GM19043 (cell line): ENCODE measurements at regions not wholly inside any gene's neighbourhood (a gene's known extent, or its start where the extent isn't known, plus 50 kb on each side); places are given as distances from the start of the nearest gene placed in this dataset.
"Not testable (repeated sequence)": the region's sequence is repeated elsewhere in the genome, so short reads cannot be mapped to it uniquely, and the experiment has no call there.

Experiments used
- ATAC-seq: cut with Tn5 transposase; IDR thresholded peaks from one replicate; pipeline ENCODE4 v1.9.1; 2021; ENCODE audit warnings: low read depth; ENCODE audit not compliant: unreplicated experiment

GRCh38 chr9:117936185-117937130 is 232.3 kb downstream of the TLR4 start:
- peak; percentile 100 for ATAC-seq

GRCh38 chr9:117938086-117938485 is 233.9 kb downstream of the TLR4 start:
- ATAC-seq = no peak

- no peak for ATAC-seq
Observed at GRCh38 chr9:117938896-117939295, 234.7 kb downstream of the TLR4 start.

GRCh38 chr9:117944750-117945149 is 240.5 kb downstream of the TLR4 start:
- ATAC-seq = not testable (repeated sequence)

GRCh38 chr9:117945286-117945685 is 241.1 kb downstream of the TLR4 start:
- ATAC-seq = no peak

- no peak for ATAC-seq
Observed at GRCh38 chr9:117951127-117951526, 246.9 kb downstream of the TLR4 start.

GRCh38 chr9:117952581-117952980 is 248.4 kb downstream of the TLR4 start:
- no peak for ATAC-seq

- ATAC-seq = no peak
Observed at GRCh38 chr9:117957267-117957666, 253.1 kb downstream of the TLR4 start.

- no peak for ATAC-seq
Observed at GRCh38 chr9:117958726-117959125, 254.5 kb downstream of the TLR4 start.

- no peak for ATAC-seq
Observed at GRCh38 chr9:117963493-117964090, 259.4 kb downstream of the TLR4 start.

- ATAC-seq = no peak
Observed at GRCh38 chr9:117970276-117971050, 266.3 kb downstream of the TLR4 start.

- ATAC-seq = no peak
Observed at GRCh38 chr9:117974108-117974507, 269.9 kb downstream of the TLR4 start.

GRCh38 chr9:117979914-117980313 is 275.7 kb downstream of the TLR4 start:
- no peak for ATAC-seq

- no peak for ATAC-seq
Observed at GRCh38 chr9:117987945-117988344, 283.7 kb downstream of the TLR4 start.

GRCh38 chr9:117992006-117992405 is 287.8 kb downstream of the TLR4 start:
- ATAC-seq = no peak

GRCh38 chr9:118000581-118000980 is 296.4 kb downstream of the TLR4 start:
- ATAC-seq = no peak

- ATAC-seq = no peak
Observed at GRCh38 chr9:118003240-118003639, 299.0 kb downstream of the TLR4 start.

GRCh38 chr9:118008246-118008645 is 304.0 kb downstream of the TLR4 start:
- ATAC-seq = no peak

- ATAC-seq = no peak
Observed at GRCh38 chr9:118009614-118010013, 305.4 kb downstream of the TLR4 start.

- ATAC-seq = no peak
Observed at GRCh38 chr9:118017607-118018122, 313.5 kb downstream of the TLR4 start.

- no peak for ATAC-seq
Observed at GRCh38 chr9:118023644-118024043, 319.4 kb downstream of the TLR4 start.
